ENCODE measurements at regions not wholly inside any gene's neighbourhood (a gene's known extent, or its start where the extent isn't known, plus 50 kb on each side); places are given as distances from the start of the nearest gene placed in this dataset.
A peak's percentile ranks its signal among the peaks of the same experiment; 100 is the strongest.
"Not testable (repeated sequence)": the region's sequence is repeated elsewhere in the genome, so short reads cannot be mapped to it uniquely, and the experiment has no call there.

GRCh38 chr7:52573141-52573540, 462.3 kb upstream of the POM121L12 start:
- DNase-seq: not testable (repeated sequence)

- DNase-seq: no peak
Observed at GRCh38 chr7:52571026-52571425, 464.4 kb upstream of the POM121L12 start.

GRCh38 chr7:52569151-52569550, 466.3 kb upstream of the POM121L12 start:
- peak in 3 of 4 experiments; percentile 2 to 21 (median 2) for DNase-seq

GRCh38 chr7:52565974-52566373, 469.5 kb upstream of the POM121L12 start:
- DNase-seq: no peak

GRCh38 chr7:52555805-52556204, 479.6 kb upstream of the POM121L12 start:
- DNase-seq: no peak

GRCh38 chr7:52547308-52547910, 488.0 kb upstream of the POM121L12 start:
- DNase-seq: no peak

- not testable (repeated sequence) for DNase-seq
Observed at GRCh38 chr7:52541198-52541765, 494.2 kb upstream of the POM121L12 start.

- no peak for DNase-seq
Observed at GRCh38 chr7:52540041-52540440, 495.4 kb upstream of the POM121L12 start.

GRCh38 chr7:52539414-52539813, 496.0 kb upstream of the POM121L12 start:
- DNase-seq: no peak

- DNase-seq: no peak
Observed at GRCh38 chr7:52537051-52537450, 498.4 kb upstream of the POM121L12 start.

- no peak for DNase-seq
Observed at GRCh38 chr7:52525772-52526341, 509.6 kb upstream of the POM121L12 start.

GRCh38 chr7:52518869-52519268, 516.6 kb upstream of the POM121L12 start:
- no peak for DNase-seq

GRCh38 chr7:52512656-52513055, 522.8 kb upstream of the POM121L12 start:
- no peak for DNase-seq

GRCh38 chr7:52507546-52508255, 527.7 kb upstream of the POM121L12 start:
- DNase-seq: peak; percentile 2 to 35 (median 24)

GRCh38 chr7:52506325-52506724, 529.1 kb upstream of the POM121L12 start:
- DNase-seq: no peak

- no peak for DNase-seq
Observed at GRCh38 chr7:52504561-52504960, 530.9 kb upstream of the POM121L12 start.

GRCh38 chr7:52502281-52502680, 533.2 kb upstream of the POM121L12 start:
- DNase-seq: no peak

- DNase-seq: no peak
Observed at GRCh38 chr7:52501696-52502095, 533.7 kb upstream of the POM121L12 start.

- DNase-seq: no peak
Observed at GRCh38 chr7:52500841-52501240, 534.6 kb upstream of the POM121L12 start.

GRCh38 chr7:52498366-52498765, 537.1 kb upstream of the POM121L12 start:
- no peak for DNase-seq

GRCh38 chr7:52486267-52486666, 549.2 kb upstream of the POM121L12 start:
- no peak for DNase-seq

- DNase-seq: no peak
Observed at GRCh38 chr7:52482076-52482475, 553.4 kb upstream of the POM121L12 start.

GRCh38 chr7:52481571-52481970, 553.9 kb upstream of the POM121L12 start:
- DNase-seq: no peak

GRCh38 chr7:52479990-52480389, 555.4 kb upstream of the POM121L12 start:
- no peak for DNase-seq

Measured in suppressor macrophage (primary cell).